Vagina (tissue), 2 donors: ENCODE measurements at regions not wholly inside any gene's neighbourhood (a gene's known extent, or its start where the extent isn't known, plus 50 kb on each side); places are given as distances from the start of the nearest gene placed in this dataset.

Experiments
- DNase-seq, 2 donors: peaks; one replicate each; pipeline ENCODE4 v3.0.0-alpha.2; 2017; ENCODE audit errors: extremely low spot score in 2 of 2
- H3K27ac ChIP-seq: fragments of 200-600 bp; sonication (generic); one replicate; pipeline ENCODE4 v1.5.1; 2019
- H3K27me3 ChIP-seq: fragments of 200-600 bp; sonication (generic); one replicate; pipeline ENCODE4 v1.5.1; 2019
- H3K36me3 ChIP-seq, 2 donors: fragments of 200-600 bp; sonication (generic); one replicate each; pipeline ENCODE4 v1.5.1; 2017 to 2019
- H3K4me1 ChIP-seq: fragments of 200-600 bp; sonication (generic); one replicate; pipeline ENCODE4 v1.5.1; 2019
- H3K4me3 ChIP-seq, 2 donors: fragments of 200-600 bp; sonication (generic); 1 replicate in 1 of 2; 2 replicates in 1 of 2; pipeline ENCODE4 v1.5.1; 2016 to 2019
- H3K9me3 ChIP-seq: fragments of 200-600 bp; sonication (generic); one replicate; pipeline ENCODE4 v1.5.1; 2019
- CTCF ChIP-seq, 3 experiments: fragments of 450-650 bp in 2 of 3; fragments of 200-600 bp in 1 of 3; sonication (generic) in 1 of 3; IDR thresholded peaks; one replicate each; pipeline ENCODE4 v1.5.1; 2017 to 2019; ENCODE audit warnings: antibody characterized with exemption in 3 of 3, mild to moderate bottlenecking in 2 of 3, moderate library complexity in 2 of 3
- POLR2A ChIP-seq, 2 donors: fragments of 450-650 bp; IDR thresholded peaks; one replicate each; pipeline ENCODE4 v1.6.1; 2017; ENCODE audit warnings: antibody characterized with exemption in 2 of 2, mild to moderate bottlenecking in 2 of 2, moderate library complexity in 2 of 2
- POLR2AphosphoS5 ChIP-seq, 2 donors: sonication (generic); formaldehyde crosslinking; IDR thresholded peaks; one replicate each; pipeline ENCODE4 v1.9.0; 2017; ENCODE audit warnings: antibody characterized with exemption in 2 of 2, mild to moderate bottlenecking in 2 of 2, low read depth in 1 of 2; ENCODE audit not compliant: insufficient read depth in 1 of 2
- intact Hi-C: fragments of 100-400 bp; cut with DNase I; formaldehyde crosslinking; loops from one replicate; pipeline ENCODE4 v1.15.1; 2023

DNA sequence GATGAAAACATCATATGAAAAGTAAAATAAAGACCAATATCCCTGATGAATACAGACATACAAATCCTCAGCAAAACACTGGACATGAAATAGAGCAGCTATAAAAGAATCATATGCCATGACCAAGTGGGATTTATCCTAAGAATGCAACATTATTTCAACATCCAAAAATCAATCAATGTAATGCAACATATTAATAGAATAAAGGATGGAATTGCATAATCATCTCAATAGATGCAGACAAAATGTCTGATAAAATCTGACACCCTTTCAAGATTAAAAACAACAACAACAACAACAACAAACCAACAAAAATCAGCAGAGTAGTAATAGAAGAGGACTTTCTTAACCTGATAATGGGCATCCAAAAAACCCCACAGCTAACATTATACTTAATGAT is 63.8 kb upstream of the IL1R1 start:
- Histone ChIP-seq H3K36me3 (no peaks in the 10 kb centered on the region), H3K9me3 (no peaks in the 10 kb centered on the region), H3K27me3 (no peaks in the 10 kb centered on the region), H3K4me3 (no peak overlapping the region), H3K4me1 (peaks cover 6% of the 10 kb centered on the region), H3K27ac (no peak overlapping the region)
- DNase-seq: no peak
- intact Hi-C loops: no loop called here
- no peak for TF ChIP-seq POLR2AphosphoS5 (IDR thresholded peaks at IDR 0.05; ENCODE audit: insufficient read depth in 1 of 2, low read depth in 1 of 2)
- TF ChIP-seq CTCF (IDR thresholded peaks at IDR 0.05): no peak

- intact Hi-C loops: no loop called here
- TF ChIP-seq POLR2A (IDR thresholded peaks at IDR 0.05) (no peak), POLR2AphosphoS5 (IDR thresholded peaks at IDR 0.05; ENCODE audit: insufficient read depth in 1 of 2, low read depth in 1 of 2) (no peak), CTCF (IDR thresholded peaks at IDR 0.05) (no peak)
- Histone ChIP-seq H3K9me3 (no peaks in the 10 kb centered on the region), H3K27ac (no peak overlapping the region), H3K27me3 (no peaks in the 10 kb centered on the region), H3K36me3 (no peaks in the 10 kb centered on the region), H3K4me3 (no peak overlapping the region), H3K4me1 (peaks cover 6% of the 10 kb centered on the region)
- DNase-seq: no peak
Measured at GRCh38 chr2:102080451-102081242, 61.9 kb upstream of the IL1R1 start.

DNA sequence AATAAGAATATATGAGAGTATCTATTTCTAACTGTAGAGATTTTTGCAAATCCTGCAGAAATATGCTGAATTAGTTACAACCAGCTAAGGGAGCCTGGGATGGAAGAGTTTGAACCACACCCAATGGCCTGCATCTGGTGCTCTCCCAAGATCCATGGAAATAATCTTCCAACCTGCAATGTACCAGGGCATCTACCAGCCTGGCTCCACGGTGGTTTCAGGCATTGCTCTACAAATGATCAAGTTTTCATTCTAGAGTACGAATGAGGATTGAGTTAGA is 61.4 kb upstream of the IL1R1 start:
- no peaks in the 10 kb centered on the region for H3K9me3 ChIP-seq
- no peak overlapping the region for H3K27ac ChIP-seq
- H3K4me1 ChIP-seq: peaks cover 6% of the 10 kb centered on the region
- H3K4me3 ChIP-seq: no peak overlapping the region
- DNase-seq: no peak
- intact Hi-C loops: no loop called here
- H3K36me3 ChIP-seq: no peaks in the 10 kb centered on the region
- no peak for TF ChIP-seq POLR2AphosphoS5 (IDR thresholded peaks at IDR 0.05; ENCODE audit: insufficient read depth in 1 of 2, low read depth in 1 of 2)
- no peak for TF ChIP-seq POLR2A (IDR thresholded peaks at IDR 0.05)
- no peak for TF ChIP-seq CTCF (IDR thresholded peaks at IDR 0.05)
- H3K27me3 ChIP-seq: no peaks in the 10 kb centered on the region

DNA sequence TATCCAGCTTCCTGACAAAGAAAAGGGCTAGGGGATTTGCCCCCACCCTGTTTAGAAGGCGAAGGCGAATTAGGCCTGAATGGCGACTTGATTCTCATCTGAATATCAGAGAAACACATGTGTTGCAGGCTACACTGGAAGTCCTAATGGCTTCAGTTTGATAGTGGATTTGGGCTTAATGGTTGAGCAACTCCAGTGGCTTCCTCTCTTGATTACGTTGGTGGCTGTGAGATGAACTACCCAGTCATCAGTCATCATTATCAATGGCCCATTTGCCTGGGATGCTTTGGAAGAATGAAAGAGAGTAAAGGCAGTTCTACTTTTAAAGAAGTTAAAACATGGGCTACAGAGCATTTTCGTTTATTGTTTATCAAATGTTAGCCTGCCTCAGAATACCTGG is 60.9 kb upstream of the IL1R1 start:
- Histone ChIP-seq H3K27ac (no peak overlapping the region), H3K36me3 (no peaks in the 10 kb centered on the region), H3K4me3 (no peak overlapping the region), H3K4me1 (peaks cover 6% of the 10 kb centered on the region), H3K27me3 (no peaks in the 10 kb centered on the region), H3K9me3 (no peaks in the 10 kb centered on the region)
- no peak for DNase-seq
- intact Hi-C loops: no loop called here
- TF ChIP-seq POLR2A (IDR thresholded peaks at IDR 0.05): no peak

DNA sequence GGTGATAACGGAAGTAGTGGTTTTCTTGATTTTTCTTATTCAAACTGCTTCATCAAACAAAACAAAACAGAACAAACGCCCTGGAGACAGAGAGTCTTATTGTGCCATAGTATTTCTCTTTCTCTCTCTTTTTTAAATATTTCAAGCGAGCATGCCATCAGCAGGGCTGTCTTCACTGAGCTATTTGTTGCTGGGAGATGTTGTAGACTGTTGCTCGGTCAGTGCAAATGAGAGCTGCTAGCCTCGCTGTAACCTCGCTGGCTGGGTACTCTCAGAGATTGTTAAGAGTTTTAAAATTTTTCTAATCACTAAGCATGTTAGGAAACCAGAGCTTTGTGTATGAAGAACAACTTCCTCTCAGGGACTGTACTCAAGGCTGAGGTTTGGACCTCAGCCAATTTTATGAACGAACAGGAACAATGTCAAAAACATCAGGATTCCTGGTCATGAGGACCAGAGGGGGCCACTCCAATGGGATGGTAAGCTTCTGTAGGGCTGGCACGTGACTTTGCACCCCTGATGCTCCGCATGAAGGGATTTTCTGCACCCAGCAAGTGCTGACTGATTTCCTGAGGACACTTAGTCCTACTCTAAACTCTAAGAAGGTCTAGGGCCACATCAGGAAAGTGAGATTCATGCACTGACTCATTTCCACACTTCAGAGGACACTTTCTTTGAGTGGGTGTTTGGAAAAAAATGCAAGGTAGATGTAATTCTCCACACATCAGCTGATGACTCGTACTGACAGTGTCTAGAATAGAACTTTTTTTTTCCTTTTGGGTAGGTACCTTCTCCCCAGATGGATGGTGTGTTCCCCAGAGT is 59.8 kb upstream of the IL1R1 start:
- H3K4me3 ChIP-seq: no peak overlapping the region
- H3K27me3 ChIP-seq: no peaks in the 10 kb centered on the region
- DNase-seq: peak in 1 of 2 donors; percentile 82
- H3K36me3 ChIP-seq: no peaks in the 10 kb centered on the region
- intact Hi-C loops: no loop called here
- TF ChIP-seq POLR2A (IDR thresholded peaks at IDR 0.05): no peak
- no peak for TF ChIP-seq CTCF (IDR thresholded peaks at IDR 0.05)
- TF ChIP-seq POLR2AphosphoS5 (IDR thresholded peaks at IDR 0.05; ENCODE audit: insufficient read depth in 1 of 2, low read depth in 1 of 2): no peak
- peaks cover 6% of the 10 kb centered on the region for H3K4me1 ChIP-seq
- H3K27ac ChIP-seq: no peak overlapping the region
- no peaks in the 10 kb centered on the region for H3K9me3 ChIP-seq
